ENCODE measurements at regions not wholly inside any gene's neighbourhood (a gene's known extent, or its start where the extent isn't known, plus 50 kb on each side); places are given as distances from the start of the nearest gene placed in this dataset.
"Not testable (repeated sequence)": the region's sequence is repeated elsewhere in the genome, so short reads cannot be mapped to it uniquely, and the experiment has no call there.

DNA sequence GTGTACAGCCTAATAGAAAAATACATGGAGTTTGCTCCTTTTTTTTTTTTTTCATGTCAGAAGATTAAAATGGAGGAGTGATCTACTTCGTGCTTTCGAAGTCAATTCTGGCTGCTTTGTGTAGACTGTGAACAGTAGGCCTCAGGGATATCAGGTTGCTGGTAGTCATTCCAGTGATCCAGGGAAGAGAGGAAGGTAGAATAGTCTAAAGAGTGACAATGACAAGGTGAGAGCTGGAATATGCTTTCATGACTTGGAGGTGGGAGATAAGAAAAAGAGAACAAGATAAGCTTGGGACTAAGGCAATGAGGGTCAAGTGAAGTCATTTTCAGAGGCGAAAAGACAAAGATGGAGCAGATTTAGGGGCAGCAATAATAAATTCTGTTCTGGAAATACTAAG lies 111.3 kb upstream of the MIR17HG start:
- DNase-seq, result no peak

DNA sequence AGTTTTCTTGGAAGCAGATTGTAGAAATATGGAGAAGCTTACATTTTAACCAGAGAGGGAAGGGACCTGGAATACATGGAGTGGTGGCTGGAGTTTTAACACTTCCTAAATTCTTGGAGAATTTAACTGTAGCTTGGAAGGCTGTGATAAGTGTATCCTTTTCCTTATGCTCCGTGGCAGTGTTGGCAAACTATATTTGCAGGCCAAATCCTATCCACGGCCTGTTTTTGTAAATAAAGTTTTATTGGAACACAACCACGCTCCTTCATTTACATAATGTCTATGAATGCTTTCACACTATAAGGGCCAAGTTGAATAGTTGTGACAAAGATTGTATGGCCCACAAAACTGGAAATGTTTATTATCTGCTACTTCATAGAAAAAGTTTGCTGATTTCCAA lies 110.6 kb upstream of the MIR17HG start:
- DNase-seq, result no peak

DNA sequence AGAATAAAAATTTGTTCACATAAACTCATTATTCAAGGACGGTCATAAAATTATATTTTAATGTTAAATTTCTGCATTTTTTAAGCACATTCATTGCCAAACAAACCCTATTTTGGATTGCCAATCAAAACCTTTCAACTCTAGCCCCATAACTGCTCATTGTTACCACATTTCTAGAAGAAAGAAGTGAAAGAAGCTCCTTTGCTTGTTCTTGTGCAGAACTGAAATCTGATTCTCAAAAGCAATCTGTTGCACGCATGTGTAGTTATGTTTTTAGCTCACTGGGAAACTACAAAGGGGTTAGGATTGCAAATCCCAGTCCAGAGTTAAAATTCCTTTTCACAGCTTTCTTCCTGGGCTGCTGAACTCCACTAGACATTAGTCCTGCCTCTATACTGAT lies 109.5 kb upstream of the MIR17HG start:
- no peak for DNase-seq

DNA sequence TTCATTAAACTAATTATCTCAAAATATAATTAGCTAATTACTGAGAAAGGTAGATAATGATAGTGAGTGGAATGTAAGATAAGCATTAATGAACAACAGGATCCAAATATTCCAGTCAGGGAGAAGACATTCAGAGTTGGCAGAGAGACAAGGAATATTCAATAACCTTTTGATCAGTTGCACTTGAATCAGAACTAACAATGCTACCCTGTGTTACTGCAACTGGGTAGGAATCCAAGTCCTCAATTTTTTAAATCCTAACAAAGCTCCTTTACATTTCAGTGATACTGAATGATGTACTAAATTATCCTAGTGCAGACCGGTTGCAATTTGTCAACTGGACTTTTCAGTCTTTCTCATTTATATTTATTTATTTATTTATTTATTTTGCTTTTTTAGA lies 107.1 kb upstream of the MIR17HG start:
- DNase-seq, result no peak

DNA sequence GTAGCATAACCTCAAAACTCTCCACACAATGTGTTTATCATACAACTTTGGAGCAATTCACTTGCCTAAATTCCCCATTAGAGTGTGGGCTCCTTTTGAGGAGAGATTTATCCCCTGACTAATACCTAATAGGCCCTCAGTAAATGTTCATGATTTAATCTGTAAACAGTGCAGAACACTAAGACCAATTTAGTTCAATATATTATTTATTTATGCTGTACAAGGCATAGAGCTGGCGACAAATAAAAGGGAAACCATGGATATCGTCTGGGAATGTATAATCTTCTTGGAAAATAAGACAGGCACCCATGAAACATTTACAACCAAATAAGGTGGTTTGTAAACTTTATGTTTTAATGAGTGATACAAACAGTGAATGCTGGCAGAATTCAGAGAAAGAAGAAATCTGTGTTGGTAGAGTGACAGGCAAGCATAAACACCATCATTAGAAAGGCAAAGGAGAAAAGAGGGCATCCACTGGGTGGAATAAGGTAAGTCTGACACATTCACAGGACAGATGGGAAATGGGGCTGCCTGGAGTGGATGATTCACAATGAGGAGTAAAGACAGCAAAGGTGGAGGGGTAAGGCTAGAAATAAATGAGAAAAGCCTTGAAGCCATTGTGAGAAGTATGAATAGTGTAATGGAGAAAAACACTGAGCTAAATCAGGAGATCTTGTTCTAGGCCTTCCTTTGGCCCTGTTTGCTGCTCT lies 106.1 kb upstream of the MIR17HG start:
- no peak for DNase-seq

DNA sequence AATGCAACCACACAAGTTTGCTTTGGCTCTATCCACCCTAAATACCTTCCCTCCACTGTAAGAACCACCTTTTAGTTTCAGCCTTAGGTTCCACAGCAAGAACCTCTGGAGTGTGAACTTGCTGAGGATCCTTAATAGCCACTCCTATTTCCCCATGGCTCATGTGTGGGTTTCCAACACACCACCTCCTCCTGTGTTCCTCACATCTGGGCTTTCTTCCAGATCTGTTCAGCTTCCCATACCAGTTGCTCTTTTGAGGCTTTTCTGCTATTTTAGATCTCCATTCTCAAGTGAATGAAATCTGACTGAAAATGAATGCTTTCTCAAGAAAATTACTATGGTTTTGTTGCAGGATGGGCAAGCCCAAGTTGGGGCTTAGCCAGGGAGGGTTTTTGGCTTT lies 104.8 kb upstream of the MIR17HG start:
- DNase-seq, result no peak

DNA sequence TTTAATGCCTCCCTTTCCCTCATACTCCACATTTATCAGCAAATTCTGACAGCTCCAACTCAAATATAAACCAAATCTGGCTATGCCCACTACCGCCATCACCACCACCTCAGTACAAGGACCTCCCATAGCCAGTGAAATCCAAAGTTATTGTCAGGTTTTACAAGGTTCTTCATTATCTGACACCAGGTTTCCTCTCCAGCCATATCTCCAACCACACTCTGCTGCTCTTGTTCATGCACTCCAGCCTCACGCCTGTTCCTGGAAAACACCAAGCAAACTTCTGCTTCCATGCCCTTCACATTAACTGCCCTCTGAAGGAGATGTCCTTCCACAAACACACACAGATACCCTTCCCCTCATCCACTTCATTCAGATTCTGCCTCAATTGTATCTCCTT lies 102.2 kb upstream of the MIR17HG start:
- no peak for DNase-seq

DNA sequence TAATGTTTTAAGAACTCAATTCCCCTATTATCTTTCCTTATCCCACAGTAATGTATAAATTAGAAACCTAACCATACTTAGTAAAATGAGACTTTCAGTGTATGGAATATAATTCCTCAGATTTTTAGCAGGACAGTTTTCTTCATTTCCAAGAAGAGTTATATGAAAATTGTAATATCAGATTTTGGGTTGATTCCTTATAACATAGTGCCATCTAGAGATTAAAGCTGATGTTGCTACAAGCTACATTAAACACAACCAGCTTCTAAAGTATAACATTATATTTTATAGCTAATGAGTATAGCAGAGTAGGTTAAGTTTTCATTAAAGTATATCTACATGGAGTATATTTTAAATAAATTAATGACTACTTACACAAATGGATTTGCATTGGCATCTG lies 99.7 kb upstream of the MIR17HG start:
- peak; percentile 53 for DNase-seq

DNA sequence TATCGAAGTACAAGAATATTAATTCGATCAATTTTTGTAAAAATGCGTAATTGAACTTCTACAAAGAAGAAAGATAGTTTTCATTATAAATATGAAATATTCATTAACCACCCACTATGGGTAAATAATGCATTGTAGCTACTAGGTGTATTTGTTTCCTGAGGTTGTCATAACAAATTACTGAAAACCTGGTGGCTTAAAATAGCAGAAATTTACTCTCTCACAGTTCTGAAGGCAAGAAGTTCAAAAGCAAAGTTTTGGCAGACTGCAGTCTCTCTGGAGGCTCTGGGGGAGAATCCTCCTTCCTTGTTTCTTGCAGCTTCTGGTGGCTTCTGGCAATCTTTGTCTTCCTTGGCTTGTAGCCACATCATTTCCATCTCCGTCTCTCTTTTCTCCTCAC lies 99.2 kb upstream of the MIR17HG start:
- no peak for DNase-seq

DNA sequence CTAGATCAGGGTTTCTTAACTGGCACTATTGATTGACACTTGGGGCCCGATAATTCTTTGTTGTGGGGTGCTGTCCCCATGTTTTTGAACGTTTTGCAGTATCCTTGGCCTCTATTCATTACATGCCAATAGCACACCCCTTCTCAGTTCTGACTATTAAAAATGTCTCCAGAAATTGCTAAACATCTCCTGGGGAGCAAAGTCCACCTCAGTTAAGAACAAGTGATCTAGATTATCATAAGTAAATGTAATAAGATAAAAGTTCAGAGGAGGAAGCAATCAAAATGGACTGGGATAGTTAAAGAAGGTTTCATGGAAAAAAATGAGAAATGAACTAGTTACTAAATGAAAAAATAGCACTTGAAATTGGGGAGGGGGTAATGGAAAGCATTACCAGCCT lies 98.1 kb upstream of the MIR17HG start:
- no peak for DNase-seq

DNA sequence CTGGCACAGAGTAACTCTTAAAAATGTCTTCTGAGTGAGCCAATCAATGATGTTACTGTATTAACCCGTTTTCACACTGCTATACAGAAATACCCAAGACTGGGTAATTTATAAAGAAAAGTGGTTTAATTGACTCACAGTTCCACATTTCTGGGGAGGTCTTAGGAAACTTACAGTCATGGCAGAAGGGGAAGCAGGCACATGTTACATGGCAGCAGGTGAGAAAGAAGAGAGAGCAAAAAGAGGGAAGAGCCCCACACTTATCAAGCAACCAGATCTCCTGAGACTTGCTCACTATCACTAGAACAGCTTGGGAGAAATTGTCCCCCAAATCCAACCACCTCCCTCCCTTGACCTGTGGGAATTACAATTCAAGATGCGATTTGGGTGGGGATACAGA lies 97.6 kb upstream of the MIR17HG start:
- DNase-seq, result no peak

DNA sequence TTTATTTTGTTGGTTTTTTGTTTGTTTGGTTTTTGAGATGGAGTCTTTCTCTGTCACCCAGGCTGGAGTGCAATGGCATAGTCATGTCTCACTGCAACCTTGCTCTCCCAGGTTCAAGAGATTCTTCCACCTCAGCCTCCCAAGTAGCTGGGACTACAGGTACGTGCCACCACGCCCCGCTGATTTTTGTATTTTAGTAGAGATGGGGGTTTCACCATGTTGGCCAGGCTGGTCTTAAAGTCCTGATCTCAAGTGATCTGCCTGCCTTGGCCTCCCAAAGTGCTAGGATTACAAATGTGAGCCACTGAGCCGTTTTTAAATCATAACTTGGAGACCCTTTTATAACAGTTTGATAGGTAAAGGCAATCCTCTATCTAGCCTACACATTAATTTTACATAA lies 95.9 kb upstream of the MIR17HG start:
- DNase-seq, result not testable (repeated sequence)

DNA sequence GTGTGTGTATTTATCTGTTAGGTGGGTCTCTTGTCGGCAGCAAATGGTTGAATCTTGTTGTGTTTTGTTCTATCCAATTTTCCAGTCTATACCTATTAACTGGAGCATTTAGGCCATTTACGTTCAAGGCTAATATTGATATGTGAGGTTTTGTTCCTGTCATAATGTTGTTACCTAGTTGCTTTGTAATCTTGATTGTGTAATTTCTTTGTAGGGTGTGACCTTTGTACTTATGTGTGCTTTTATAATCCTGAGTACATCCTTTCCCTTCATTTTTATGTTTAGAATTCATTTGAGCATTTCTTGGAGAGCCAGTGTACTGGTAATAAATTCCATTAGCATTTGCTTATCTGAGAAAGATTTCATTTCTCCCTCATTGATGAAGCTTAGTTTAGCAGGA lies 83.0 kb upstream of the MIR17HG start:
- DNase-seq, result no peak

DNA sequence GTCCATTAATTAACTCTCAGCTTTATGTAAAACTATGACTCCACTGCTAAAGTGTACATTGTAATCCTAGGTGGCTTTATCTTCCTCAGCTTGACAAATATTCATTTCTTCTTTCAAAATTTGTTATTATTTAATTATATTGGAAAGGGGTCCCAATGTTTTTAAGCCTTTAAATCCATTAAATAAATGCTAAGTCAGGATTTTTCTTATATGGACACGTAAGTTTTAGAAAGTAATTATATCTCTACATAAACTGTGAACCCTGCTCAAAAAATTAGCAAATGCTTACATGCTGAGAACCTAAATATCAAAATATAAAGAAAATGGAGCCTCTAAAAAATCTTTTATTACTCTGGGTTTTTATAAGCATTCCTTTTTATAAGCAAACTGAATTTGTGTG lies 78.2 kb upstream of the MIR17HG start:
- no peak for DNase-seq

DNA sequence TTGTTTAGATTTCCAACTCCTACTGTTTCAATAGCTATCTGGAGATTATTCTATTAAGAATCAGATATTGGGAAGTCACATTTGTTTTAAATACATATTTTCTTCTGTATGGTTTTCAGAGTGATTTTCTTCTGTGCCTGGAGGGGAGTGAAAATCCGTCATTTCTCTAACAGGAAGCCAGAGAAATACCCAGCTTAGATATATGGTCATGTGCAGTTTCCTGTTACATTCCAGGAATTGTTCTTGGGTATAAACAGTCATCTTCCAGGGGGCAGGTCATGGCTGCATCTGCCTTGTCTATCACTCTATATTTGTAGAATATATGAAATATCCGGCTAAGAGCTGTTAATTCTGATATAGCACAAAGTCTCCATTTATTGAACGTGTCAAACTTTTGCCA lies 77.5 kb upstream of the MIR17HG start:
- no peak for DNase-seq

DNA sequence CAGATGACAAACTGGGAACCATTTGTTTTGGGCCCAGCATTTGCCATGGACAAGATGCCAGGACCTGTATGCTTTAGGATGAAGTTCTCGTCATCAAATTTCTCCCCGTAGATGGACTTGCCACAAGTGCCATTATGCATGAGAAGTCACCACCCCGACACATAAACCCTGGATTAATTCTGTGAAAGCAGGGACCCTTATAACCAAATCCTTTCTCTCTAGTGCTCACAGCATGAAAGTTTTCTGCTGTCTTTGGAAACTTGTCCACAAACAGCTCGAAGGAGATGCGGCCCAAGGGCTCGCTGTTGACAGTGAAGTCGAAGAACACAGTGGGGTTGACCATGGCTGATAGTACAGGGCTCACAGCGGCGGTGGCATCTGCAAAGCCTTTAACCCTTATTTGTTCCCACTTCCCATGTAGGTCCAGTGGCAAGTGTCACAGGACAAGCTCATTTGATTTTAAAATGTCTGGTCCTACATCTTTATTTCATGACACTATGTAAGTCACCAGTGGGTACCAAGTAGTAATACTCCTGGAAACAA lies 75.2 kb upstream of the MIR17HG start:
- DNase-seq, result no peak

DNA sequence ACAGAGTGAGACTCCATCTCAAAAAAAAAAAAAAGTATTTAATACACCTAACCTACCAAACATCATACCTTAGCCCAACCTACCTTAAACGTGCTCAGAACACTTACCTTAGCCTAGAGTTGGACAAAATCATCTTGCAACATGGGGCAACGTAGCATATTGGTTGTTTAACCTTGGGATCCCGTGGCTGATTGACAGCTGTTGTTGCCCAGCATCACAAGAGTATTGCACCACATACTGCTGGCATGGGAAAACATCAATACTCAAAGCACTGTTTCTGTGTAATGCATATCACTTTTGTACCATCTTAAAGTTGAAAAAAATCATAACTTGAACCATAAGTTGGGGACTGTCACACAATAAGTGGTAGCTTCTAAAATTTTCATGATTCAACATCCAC lies 73.8 kb upstream of the MIR17HG start:
- no peak for DNase-seq

DNA sequence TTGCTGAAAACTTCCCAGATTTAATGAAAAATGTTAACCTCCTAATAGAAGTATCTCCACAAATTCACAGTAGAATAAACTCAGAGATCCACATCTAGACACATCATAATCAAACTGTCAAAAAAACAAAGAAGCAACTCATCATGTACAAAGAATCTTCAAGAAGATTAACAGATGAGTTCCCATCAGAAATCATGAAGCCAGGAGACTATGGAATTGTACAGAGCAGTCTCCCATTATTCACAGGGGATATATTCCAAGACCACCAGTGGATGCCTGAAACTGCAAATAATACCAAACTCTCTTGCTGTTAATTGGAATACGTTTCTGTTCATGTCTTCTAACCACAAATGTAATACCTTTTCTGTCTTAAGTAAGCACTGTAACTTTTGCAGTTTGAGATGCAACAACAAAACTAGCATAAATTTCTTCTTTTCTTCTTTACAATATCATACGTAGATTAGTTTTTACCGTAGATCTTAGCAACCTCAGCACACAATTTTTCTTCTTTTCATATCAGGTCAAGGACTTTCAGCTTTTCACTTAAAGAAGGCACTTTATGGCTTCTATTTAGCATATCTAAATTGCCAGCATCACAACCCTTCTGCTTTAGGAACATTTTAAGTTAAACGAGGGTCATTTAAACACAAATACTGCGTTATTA lies 70.3 kb upstream of the MIR17HG start:
- no peak for DNase-seq

DNA sequence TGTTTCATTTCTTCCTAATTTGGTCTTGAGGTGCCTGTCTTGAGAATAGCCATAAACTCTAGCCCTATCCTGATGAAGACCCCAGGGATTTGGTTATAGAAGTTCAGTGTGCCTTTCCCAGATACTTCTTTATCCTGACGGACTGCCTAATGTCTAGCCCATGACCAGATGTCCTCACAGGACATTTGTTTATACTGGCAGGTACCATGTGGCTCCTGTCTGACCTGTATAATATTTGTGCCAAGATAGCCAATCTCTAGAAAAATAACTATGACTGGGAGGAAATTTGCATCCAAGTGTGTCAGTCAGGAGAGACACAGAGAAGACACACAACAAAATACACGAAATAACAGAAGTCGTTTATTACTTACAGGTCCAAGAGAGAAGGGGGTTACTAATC lies 69.2 kb upstream of the MIR17HG start:
- DNase-seq, result no peak

DNA sequence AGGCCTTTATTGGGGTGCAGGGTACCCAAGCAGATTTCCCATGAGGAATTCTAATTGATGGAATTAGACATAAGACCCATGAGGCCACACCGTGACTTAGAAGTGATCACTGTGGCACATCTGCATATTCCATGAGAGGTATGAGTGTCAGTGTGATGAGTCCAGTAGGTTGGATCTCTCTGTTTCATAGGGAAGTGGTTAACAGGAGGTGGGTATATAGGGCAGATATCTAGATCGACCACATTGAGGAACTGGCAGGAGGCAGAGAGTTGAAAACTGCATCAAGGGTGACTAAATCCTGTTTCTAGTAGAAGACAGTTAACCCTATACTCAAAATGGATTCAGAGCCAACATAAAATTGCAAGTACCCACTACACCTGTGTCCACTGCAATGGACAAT lies 68.6 kb upstream of the MIR17HG start:
- no peak for DNase-seq

DNA sequence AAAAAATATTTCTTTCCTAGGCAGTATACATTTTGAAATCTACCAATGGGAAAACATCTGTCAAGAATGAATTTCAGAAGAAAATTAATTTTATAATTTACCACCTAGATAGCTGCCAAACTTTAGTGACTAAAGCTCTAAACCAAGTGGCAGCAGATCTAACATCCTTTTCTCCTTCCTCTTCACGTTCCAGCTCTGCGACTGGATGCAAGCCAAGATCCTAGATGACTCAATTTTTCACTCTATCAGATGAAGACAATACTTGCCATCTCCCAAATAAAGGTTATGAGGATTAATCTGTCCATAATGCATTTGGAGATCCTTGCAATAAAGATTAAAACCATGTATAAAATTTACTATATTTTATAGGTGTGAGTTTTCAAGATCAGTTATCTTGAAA lies 66.7 kb upstream of the MIR17HG start:
- DNase-seq, result no peak

DNA sequence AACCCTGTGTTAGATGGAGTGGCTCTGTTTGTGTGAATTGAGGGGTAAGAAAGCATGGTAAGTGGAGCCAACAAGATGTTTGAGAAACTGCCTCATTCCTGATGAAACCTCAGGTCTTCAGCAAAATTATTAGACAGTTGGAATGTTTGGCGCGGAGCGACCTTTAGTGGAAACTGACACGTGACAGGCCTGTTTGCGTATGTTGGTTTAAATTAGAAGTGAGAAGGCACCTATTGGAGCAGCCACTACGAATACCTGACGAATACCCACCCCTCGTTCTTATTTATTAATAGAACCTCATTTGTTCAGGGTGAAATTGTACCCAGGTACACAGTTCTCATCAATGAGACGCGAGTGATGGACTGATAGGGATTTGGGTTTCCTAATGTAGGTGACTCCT lies 63.2 kb upstream of the MIR17HG start:
- DNase-seq, result no peak

DNA sequence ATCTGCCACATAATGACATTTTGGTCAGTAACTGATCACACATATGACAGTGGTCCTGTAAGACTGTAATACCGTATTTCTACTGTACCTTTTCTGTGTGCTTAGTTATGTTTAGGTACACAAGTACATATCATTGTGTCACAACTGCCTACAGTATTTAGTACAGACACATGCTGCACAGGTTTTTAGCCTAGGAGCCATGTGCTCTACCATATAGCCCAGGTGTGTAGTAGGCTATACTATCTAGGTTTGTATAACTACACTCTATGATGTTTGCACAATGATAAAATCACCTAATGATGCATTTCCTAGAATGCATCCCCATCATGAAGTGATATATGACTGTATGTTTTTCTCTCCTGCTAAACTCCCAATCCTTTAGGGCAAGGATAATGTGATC lies 61.2 kb upstream of the MIR17HG start:
- DNase-seq, result no peak

DNA sequence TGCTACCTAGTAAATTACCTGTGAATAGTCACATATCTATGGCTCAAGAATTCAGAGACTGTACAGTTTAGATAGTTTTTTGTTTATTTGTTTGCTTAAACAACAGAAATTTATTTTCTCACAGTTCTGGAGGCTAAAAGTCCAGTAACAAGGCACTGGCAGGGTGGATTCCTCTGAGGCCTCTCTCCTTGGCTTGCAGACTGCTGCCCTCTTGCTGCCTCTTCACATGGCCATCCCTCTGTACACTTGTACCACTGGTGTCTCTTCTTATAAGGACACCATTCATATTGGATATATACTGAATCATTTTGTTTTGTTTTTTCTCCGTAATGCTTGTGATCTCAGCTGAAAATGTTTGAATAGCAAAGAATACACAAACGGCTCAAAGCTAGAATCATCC lies 56.4 kb upstream of the MIR17HG start:
- DNase-seq, result no peak

All from NCI-H1417 treated with DMSO at 0.1 percent for 48 hours (cell line).